Endothelial cell of umbilical vein (primary cell): ENCODE measurements at regions not wholly inside any gene's neighbourhood (a gene's known extent, or its start where the extent isn't known, plus 50 kb on each side); places are given as distances from the start of the nearest gene placed in this dataset.

Source experiments
- BruUV-seq: library from RNA; stranded (reverse); fragments of 400-500 nt; replicated peaks from 2 replicates; lab custom pipeline; 2021; lab: Mats Ljungman, UMichigan
- CTCF ChIA-PET: fragments of 300-600, 350-600 bp; sonication (Branson Sonifier 250); formaldehyde crosslinking; loops from one replicate; lab custom pipeline; 2021; ENCODE audit warnings: antibody characterized with exemption, inconsistent platforms; lab: Charles Lee
- POLR2A ChIA-PET: fragments of 300-600, 350-600 bp; sonication (Branson Sonifier 250); formaldehyde crosslinking; loops from one replicate; lab custom pipeline; 2021; ENCODE audit warnings: antibody characterized with exemption, inconsistent platforms; lab: Charles Lee
- DNase-seq: peaks from one replicate; pipeline ENCODE4 v3.0.0-alpha.2; 2011; ENCODE audit warnings: low read depth, low spot score
- FAIRE-seq: peaks from 2 replicates; lab custom pipeline; 2011; peaks lifted over from hg19 to GRCh38; lab: Jason Lieb, UNC
- H2AFZ ChIP-seq: 2 replicates; pipeline ENCODE4 v1.6.0; 2012; ENCODE audit warnings: low read depth, low read length, control low read depth, inconsistent platforms
- H3K27ac ChIP-seq: 2 replicates; pipeline ENCODE4 v1.5.1; 2011; ENCODE audit warnings: low read depth, mild to moderate bottlenecking, control low read depth, low read length, moderate library complexity; ENCODE audit not compliant: insufficient read depth
- H3K27me3 ChIP-seq, 2 experiments: 2 replicates each; pipeline versions ENCODE4 v1.6.0 to v1.6.1; 2011; ENCODE audit warnings: low read length in 2 of 2, mixed read lengths in 1 of 2; ENCODE audit not compliant: control insufficient read depth in 2 of 2, insufficient read depth in 2 of 2
- H3K36me3 ChIP-seq, 2 experiments: 2 replicates in 1 of 2; 3 replicates in 1 of 2; pipeline ENCODE4 v1.5.1; 2011; ENCODE audit warnings: low read length in 2 of 2, mild to moderate bottlenecking in 1 of 2, moderate library complexity in 1 of 2; ENCODE audit not compliant: control insufficient read depth in 2 of 2, insufficient read depth in 2 of 2; ENCODE audit errors: extremely low read depth in 1 of 2
- H3K4me1 ChIP-seq: 3 replicates; pipeline ENCODE4 v1.5.1; 2011; ENCODE audit warnings: mild to moderate bottlenecking, low read length; ENCODE audit not compliant: control insufficient read depth, insufficient read depth; ENCODE audit errors: extremely low read depth
- H3K4me2 ChIP-seq: 2 replicates; pipeline ENCODE4 v1.6.1; 2011; ENCODE audit warnings: low read length, control low read depth, mixed read lengths; ENCODE audit not compliant: insufficient read depth
- H3K4me3 ChIP-seq, 3 experiments: fragments of 200-600 bp in 1 of 3; sonication (generic), shearing (Covaris generic) in 1 of 3; replicated peaks in 1 of 3; 2 replicates each; pipeline ENCODE4 v1.5.1; 2011 to 2016; ENCODE audit warnings: control low read depth in 3 of 3, low read length in 3 of 3, mild to moderate bottlenecking in 2 of 3, inconsistent platforms in 1 of 3, low read depth in 1 of 3, moderate library complexity in 1 of 3; ENCODE audit not compliant: insufficient read depth in 1 of 3
- H3K79me2 ChIP-seq: 2 replicates; pipeline ENCODE4 v1.6.0; 2012; ENCODE audit warnings: low read length, inconsistent platforms; ENCODE audit not compliant: control insufficient read depth, insufficient read depth
- H3K9ac ChIP-seq: replicated peaks from 2 replicates; pipeline ENCODE3; 2011; ENCODE audit warnings: low read length, control low read depth; ENCODE audit not compliant: insufficient read depth; ENCODE audit errors: extremely low read depth
- H3K9me1 ChIP-seq: replicated peaks from 3 replicates; pipeline ENCODE4 v1.6.0; 2011; ENCODE audit warnings: mild to moderate bottlenecking, low read length; ENCODE audit not compliant: control insufficient read depth, insufficient read depth; ENCODE audit errors: extremely low read depth
- H3K9me3 ChIP-seq: replicated peaks from 2 replicates; pipeline ENCODE4 v1.5.1; 2012; ENCODE audit warnings: low read length, inconsistent platforms; ENCODE audit not compliant: control insufficient read depth, insufficient read depth
- H4K20me1 ChIP-seq: replicated peaks from 2 replicates; pipeline ENCODE3; 2011; ENCODE audit warnings: mild to moderate bottlenecking, low read length; ENCODE audit not compliant: control insufficient read depth, insufficient read depth; ENCODE audit errors: extremely low read depth
- EZH2 ChIP-seq: IDR thresholded peaks from 2 replicates; pipeline ENCODE4 v1.6.1; 2012; ENCODE audit warnings: borderline replicate concordance, low read depth, mild to moderate bottlenecking, moderate library complexity, low read length, inconsistent platforms; ENCODE audit not compliant: severe bottlenecking
- FOS ChIP-seq: IDR thresholded peaks from 2 replicates; pipeline ENCODE4 v1.6.1; 2011; ENCODE audit warnings: mild to moderate bottlenecking, low read length, moderate library complexity, borderline replicate concordance; ENCODE audit not compliant: insufficient read depth
- GATA2 ChIP-seq: IDR thresholded peaks from 2 replicates; pipeline ENCODE4 v1.7.0; 2011; ENCODE audit warnings: low read depth, mild to moderate bottlenecking, moderate library complexity, mixed read lengths, low read length; ENCODE audit not compliant: insufficient read length, insufficient read depth
- JUN ChIP-seq: IDR thresholded peaks from 2 replicates; pipeline ENCODE4 v1.6.1; 2011; ENCODE audit warnings: borderline replicate concordance, low read depth; ENCODE audit not compliant: insufficient read length, insufficient read depth
- MYC ChIP-seq: IDR thresholded peaks from one replicate; pipeline ENCODE4 v1.6.1; 2011; ENCODE audit warnings: mild to moderate bottlenecking, low read depth, low read length
- POLR2A ChIP-seq: IDR thresholded peaks from 2 replicates; pipeline ENCODE4 v1.6.1; 2012; ENCODE audit warnings: low read depth, mild to moderate bottlenecking, control low read depth, low read length
- POLR2AphosphoS5 ChIP-seq: IDR thresholded peaks from 2 replicates; pipeline ENCODE4 v1.6.1; 2012; ENCODE audit warnings: low read depth, mild to moderate bottlenecking, control low read depth, low read length, moderate library complexity; ENCODE audit not compliant: insufficient read depth
- dilution Hi-C: fragments of 300-500 bp; cut with MboI; formaldehyde crosslinking; loops from one replicate; pipeline ENCODE4 v1.15.0; 2019; ENCODE audit warnings: low sequenced_read_pairs; ENCODE audit not compliant: extremely low pct_ligation_motif_present
- intact Hi-C: fragments of 100-400 bp; cut with micrococcal nuclease; formaldehyde crosslinking; loops from one replicate; pipeline ENCODE4 v1.10.0; 2022
- TF ChIP-seq, protein P1 (sequence below): IDR thresholded peaks from 2 replicates; pipeline ENCODE4 v1.6.1; 2011; ENCODE audit not compliant: insufficient read depth, insufficient read length
- TF ChIP-seq, protein P2 (sequence below), 2 donors: IDR thresholded peaks; 1 replicate in 1 of 2; 2 replicates in 1 of 2; pipeline ENCODE4 v1.5.1; 2011; ENCODE audit warnings: low read length in 2 of 2, mild to moderate bottlenecking in 2 of 2, moderate library complexity in 2 of 2, control low read depth in 1 of 2, inconsistent platforms in 1 of 2, low read depth in 1 of 2; ENCODE audit not compliant: insufficient read depth in 1 of 2; ENCODE audit errors: extremely low read depth in 1 of 2

DNA sequence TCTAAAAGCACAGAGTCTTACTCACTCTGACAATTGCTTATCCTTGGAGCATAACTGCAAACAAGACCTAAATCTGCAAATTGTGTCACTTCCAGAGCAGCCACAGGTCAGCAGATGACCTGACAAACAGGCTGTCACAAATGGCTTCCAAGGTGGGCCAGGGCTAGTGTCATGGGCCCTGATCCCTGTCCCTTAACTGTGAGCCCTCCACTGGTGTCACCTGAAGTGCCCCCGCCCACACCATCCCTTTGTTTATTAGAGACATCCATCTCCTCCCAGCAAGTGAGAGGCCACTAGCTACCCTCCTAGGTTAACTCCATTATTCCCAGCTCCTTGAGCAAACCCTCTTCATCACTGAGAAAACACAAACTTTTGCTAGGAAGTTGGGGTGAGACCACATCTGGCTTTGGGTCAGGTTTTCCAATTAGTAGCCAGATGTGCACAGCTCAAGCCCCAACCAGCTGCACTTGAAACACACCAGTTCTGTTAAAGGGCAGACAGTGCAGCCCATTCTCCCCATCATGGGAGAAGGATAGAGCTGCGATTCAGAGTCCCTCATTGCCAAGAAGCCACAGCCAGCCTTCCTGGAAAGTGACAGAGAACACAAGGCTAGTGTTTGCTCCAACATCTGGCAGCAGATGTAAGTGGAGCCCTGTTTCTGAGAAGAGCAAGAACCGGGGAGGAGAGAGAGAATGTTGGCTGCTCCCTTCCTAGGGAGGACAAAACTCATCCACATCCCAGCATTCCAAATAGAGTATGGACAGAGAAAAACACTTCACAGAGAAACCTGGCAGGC is 75.7 kb upstream of the NANOS1 start:
- TF ChIP-seq FOS, result no peak
- Histone ChIP-seq H3K36me3 (no peaks in the 10 kb centered on the region), H3K9ac (no peak overlapping the region), H3K27ac (no peak overlapping the region), H3K9me3 (no peaks in the 10 kb centered on the region), H3K4me2 (no peak overlapping the region), H2AFZ (no peak overlapping the region), H3K4me1 (peaks cover 8% of the 10 kb centered on the region), H3K79me2 (no peaks in the 10 kb centered on the region), H4K20me1 (no peaks in the 10 kb centered on the region), H3K4me3 (no peak overlapping the region), H3K27me3 (no peaks in the 10 kb centered on the region), H3K9me1 (no peaks in the 10 kb centered on the region)
- dilution Hi-C loops (no loop called here), intact Hi-C loops (no loop called here)
- DNase-seq, result no peak
- ChIA-PET CTCF (interaction anchor here (0.6 kb wide), 1 partner anchor 40 kb away, joined by 3 read pairs; no protein-coding TSS in a partner anchor), POLR2A (no interaction called here)
- no peak for FAIRE-seq
- BruUV-seq, result no TSS peak

DNA sequence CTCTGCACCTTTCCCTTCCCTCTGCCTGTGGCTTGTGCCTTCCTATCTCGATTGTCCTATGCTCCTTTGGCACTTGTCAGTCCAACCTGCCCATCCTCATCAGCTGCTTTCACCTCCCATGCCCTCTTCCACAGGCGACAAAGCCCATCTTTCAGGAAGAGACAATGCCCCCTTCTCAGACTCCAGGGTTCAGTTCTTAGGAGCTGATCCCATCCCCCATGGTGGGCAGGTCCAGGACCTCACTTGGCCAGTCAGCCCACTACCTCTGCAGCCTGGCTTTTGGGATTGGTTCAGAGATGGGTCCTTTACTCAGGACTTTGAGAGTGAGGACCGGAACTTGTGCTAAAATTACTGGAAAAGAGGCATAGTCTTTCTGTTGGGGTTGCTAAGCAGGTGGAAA is 74.0 kb upstream of the NANOS1 start:
- H2AFZ ChIP-seq, result no peak overlapping the region
- no peaks in the 10 kb centered on the region for H3K27me3 ChIP-seq
- ChIA-PET CTCF (interaction anchor here (1.1 kb wide), 1 partner anchor 14 kb away, joined by 6 read pairs; no protein-coding TSS in a partner anchor), POLR2A (no interaction called here)
- intact Hi-C loops (no loop called here), dilution Hi-C loops (no loop called here)
- no peak for TF ChIP-seq POLR2AphosphoS5
- no peak for TF ChIP-seq GATA2
- no peak for TF ChIP-seq JUN
- no peak for TF ChIP-seq POLR2A
- no peak for TF ChIP-seq EZH2
- TF ChIP-seq, protein P1, sequence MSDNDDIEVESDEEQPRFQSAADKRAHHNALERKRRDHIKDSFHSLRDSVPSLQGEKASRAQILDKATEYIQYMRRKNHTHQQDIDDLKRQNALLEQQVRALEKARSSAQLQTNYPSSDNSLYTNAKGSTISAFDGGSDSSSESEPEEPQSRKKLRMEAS, result no peak
- no peak for TF ChIP-seq MYC
- no peak for TF ChIP-seq FOS
- TF ChIP-seq, protein P2, sequence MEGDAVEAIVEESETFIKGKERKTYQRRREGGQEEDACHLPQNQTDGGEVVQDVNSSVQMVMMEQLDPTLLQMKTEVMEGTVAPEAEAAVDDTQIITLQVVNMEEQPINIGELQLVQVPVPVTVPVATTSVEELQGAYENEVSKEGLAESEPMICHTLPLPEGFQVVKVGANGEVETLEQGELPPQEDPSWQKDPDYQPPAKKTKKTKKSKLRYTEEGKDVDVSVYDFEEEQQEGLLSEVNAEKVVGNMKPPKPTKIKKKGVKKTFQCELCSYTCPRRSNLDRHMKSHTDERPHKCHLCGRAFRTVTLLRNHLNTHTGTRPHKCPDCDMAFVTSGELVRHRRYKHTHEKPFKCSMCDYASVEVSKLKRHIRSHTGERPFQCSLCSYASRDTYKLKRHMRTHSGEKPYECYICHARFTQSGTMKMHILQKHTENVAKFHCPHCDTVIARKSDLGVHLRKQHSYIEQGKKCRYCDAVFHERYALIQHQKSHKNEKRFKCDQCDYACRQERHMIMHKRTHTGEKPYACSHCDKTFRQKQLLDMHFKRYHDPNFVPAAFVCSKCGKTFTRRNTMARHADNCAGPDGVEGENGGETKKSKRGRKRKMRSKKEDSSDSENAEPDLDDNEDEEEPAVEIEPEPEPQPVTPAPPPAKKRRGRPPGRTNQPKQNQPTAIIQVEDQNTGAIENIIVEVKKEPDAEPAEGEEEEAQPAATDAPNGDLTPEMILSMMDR (IDR thresholded peaks at IDR 0.05; ENCODE audit: extremely low read depth in 1 of 2, insufficient read depth in 1 of 2, low read depth in 1 of 2, low read length in 2 of 2), result no peak
- H3K79me2 ChIP-seq, result no peaks in the 10 kb centered on the region
- FAIRE-seq (no peak), DNase-seq (no peak)
- H3K4me1 ChIP-seq, result peaks cover 1% of the 10 kb centered on the region
- no peaks in the 10 kb centered on the region for H3K36me3 ChIP-seq
- H3K4me3 ChIP-seq, result no peak overlapping the region
- no peaks in the 10 kb centered on the region for H3K9me1 ChIP-seq
- no peaks in the 10 kb centered on the region for H4K20me1 ChIP-seq
- no peak overlapping the region for H3K9ac ChIP-seq
- no TSS peak for BruUV-seq
- no peak overlapping the region for H3K27ac ChIP-seq
- H3K4me2 ChIP-seq, result no peak overlapping the region
- no peaks in the 10 kb centered on the region for H3K9me3 ChIP-seq
